BJ (cell line): ENCODE measurements at regions not wholly inside any gene's neighbourhood (a gene's known extent, or its start where the extent isn't known, plus 50 kb on each side); places are given as distances from the start of the nearest gene placed in this dataset.
"Not testable (repeated sequence)": the region's sequence is repeated elsewhere in the genome, so short reads cannot be mapped to it uniquely, and the experiment has no call there.

Experiments used
- CTCF ChIA-PET: fragments of 350-600 bp; formaldehyde crosslinking; extraction: SDS; loops from one replicate; lab custom pipeline; 2021; ENCODE audit warnings: antibody characterized with exemption, inconsistent platforms; lab: Yijun Ruan, JAX
- POLR2A ChIA-PET: fragments of 300-600 bp; sonication (Branson Sonifier 250); formaldehyde crosslinking; extraction: SDS; loops from one replicate; lab custom pipeline; 2021; ENCODE audit warnings: antibody characterized with exemption; lab: Charles Lee
- DNase-seq: peaks from one replicate; pipeline ENCODE4 v3.0.0-alpha.2; 2011; ENCODE audit warnings: low read depth
- H3K27me3 ChIP-seq: 2 replicates; pipeline ENCODE4 v1.6.0; 2011; ENCODE audit warnings: low read length; ENCODE audit not compliant: control insufficient read depth, insufficient read depth
- H3K36me3 ChIP-seq: 2 replicates; pipeline ENCODE4 v1.5.1; 2011; ENCODE audit warnings: low read length; ENCODE audit not compliant: control insufficient read depth, insufficient read depth
- H3K4me3 ChIP-seq: 2 replicates; pipeline ENCODE4 v1.5.1; 2011; ENCODE audit warnings: low read depth, mild to moderate bottlenecking, control low read depth, low read length
- TF ChIP-seq, protein P1 (sequence below): IDR thresholded peaks from 2 replicates; pipeline ENCODE4 v1.5.1; 2011; ENCODE audit warnings: low read depth, mild to moderate bottlenecking, control low read depth, inconsistent platforms, low read length, moderate library complexity; ENCODE audit not compliant: insufficient read depth

DNA sequence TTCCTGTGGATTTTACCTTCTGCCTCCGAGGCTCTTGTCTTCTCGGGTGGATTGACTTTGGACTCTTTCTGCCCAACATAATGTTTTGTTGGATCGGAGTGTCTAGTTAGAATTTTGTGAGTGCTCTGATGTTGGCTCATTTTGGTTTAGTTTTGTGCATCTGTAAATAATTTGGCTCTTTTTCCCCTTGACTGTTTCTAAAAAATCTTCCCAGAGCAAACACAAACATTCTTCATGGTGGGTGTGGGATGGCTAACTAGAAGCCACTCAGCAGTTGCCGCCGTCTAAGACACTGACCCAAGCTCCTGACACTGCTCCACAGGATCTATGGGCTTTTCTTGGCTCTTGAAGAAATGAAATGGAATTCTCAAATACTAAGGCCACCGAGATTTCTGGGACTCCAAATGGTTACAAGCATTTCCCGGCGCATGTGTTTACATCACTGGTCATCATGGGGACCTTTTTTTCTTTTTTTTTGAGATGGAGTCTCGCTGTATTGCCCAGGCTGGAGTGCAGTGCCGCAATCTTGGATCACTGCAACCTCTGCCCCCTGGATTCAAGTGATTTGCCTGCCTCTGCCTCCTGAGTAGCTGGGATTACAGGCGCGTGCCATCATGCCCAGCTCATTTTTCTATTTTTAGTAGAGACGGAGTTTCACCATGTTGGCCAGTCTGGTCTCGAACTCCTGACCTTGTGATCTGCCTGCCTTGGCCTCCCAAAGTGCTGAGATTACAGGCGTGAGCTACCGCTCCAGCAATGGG, 92.0 kb upstream of the FRMD1 start:
- ChIA-PET CTCF (no interaction called here), POLR2A (no interaction called here)
- Histone ChIP-seq H3K36me3 (no peaks in the 10 kb centered on the region), H3K4me3 (no peak overlapping the region), H3K27me3 (no peaks in the 10 kb centered on the region)
- DNase-seq: no peak
- TF ChIP-seq, protein P1, sequence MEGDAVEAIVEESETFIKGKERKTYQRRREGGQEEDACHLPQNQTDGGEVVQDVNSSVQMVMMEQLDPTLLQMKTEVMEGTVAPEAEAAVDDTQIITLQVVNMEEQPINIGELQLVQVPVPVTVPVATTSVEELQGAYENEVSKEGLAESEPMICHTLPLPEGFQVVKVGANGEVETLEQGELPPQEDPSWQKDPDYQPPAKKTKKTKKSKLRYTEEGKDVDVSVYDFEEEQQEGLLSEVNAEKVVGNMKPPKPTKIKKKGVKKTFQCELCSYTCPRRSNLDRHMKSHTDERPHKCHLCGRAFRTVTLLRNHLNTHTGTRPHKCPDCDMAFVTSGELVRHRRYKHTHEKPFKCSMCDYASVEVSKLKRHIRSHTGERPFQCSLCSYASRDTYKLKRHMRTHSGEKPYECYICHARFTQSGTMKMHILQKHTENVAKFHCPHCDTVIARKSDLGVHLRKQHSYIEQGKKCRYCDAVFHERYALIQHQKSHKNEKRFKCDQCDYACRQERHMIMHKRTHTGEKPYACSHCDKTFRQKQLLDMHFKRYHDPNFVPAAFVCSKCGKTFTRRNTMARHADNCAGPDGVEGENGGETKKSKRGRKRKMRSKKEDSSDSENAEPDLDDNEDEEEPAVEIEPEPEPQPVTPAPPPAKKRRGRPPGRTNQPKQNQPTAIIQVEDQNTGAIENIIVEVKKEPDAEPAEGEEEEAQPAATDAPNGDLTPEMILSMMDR: no peak

DNA sequence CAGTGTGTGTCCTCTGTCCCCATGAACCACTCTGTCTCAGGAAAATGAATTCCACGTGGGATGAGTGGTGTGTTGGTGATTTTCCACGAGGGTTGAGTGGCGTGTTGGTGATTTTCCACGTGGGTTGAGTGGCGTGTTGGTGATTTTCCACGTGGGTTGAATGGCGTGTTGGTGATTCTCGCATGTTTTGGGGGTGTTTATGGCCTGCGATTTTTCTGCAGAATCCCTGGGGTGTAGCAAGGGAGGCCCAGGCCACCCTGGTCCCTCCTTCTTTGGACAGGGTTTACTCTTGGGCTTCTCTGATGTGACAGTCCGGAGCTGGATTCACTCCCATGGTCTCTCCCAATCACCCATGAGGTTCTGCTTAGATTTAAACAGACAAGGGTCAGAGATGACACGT, 90.6 kb upstream of the FRMD1 start:
- POLR2A ChIA-PET: no interaction called here

DNA sequence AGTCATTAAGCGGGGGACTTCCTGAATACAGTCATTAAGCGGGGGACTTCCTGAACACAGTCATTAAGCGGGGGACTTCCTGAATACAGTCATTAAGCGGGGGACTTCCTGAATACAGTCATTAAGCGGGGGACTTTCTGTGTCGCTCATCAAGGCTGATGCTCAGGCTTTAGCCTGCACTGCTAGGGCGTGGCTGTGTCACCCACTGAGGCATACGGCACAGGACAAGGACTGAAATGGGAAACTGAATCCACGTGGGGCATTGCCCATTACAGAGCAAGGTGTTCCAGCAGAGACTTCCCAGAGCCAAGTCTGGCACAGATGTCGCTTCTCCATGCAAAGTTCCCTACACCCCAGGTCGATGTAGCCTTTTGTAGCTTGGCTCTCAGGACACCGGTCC, 89.9 kb upstream of the FRMD1 start:
- POLR2A ChIA-PET, DNase-seq, H3K27me3 ChIP-seq, H3K36me3 ChIP-seq, CTCF ChIA-PET, H3K4me3 ChIP-seq: not testable (repeated sequence)

More for the DNA sequence above, 90.6 kb upstream of the FRMD1 start:
- CTCF ChIA-PET: no interaction called here
- Histone ChIP-seq H3K27me3 (no peaks in the 10 kb centered on the region), H3K4me3 (no peak overlapping the region), H3K36me3 (no peaks in the 10 kb centered on the region)
- DNase-seq: no peak
- TF ChIP-seq, protein P1: no peak

DNA sequence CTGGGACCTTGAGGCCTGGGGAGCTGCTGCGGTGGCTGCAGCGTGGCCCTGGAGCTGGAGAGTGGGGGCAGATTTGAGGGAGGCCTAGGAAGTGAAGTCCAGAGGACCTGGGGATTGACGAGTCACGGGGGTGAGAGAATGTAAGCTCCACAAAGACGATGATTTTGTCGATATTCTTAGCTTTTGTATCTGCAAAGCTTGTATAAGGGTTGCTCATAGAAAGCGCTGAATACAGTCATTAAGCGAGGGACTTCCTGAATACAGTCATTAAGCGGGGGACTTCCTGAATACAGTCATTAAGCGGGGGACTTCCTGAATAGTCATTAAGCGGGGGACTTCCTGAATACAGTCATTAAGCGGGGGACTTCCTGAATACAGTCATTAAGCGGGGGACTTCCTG, 89.3 kb upstream of the FRMD1 start:
- H3K27me3 ChIP-seq, POLR2A ChIA-PET, DNase-seq, H3K4me3 ChIP-seq, CTCF ChIA-PET, H3K36me3 ChIP-seq: not testable (repeated sequence)

DNA sequence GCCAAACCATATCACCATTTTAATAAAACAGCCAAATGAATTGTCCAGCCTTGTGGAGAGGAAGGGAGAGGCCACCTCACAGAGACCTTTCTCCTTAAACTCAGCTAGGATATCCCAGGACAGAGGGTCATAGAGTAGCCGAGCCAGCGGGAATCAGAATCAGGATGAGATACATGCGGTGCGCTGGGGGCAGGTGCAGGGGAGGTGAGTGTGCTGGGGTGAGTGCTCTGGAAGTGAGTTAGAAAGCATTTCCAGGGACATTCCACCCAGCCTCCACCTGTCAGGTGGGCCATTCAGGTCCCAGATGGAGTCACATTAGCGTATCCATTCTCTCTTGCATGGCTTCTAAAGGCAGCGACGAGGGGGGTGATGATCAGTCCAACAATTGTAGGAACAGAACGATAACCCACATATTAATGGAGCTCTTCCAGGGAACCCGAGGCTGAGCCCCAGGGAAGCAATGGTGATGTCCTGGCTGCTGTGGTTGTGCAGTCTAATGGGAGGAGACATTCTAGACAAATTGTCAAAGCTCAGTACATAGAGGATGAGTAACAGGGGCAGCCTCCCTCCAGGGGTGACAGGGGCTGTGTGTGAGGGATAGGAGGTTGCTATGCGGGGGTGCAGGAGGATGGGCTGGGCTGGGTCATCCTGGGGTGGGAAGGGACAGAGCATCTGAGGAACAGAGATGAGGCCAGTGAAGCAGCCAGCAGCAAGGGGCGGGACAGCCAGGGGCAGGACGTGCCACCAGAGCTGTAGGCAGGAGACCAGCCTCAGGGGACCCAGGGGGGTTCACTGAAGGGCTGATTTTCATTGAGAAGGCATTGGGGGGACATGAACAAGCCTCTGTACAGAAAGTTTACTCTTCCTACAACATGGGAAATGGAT, 88.7 kb upstream of the FRMD1 start:
- TF ChIP-seq, protein P1: no peak
- POLR2A ChIA-PET: no interaction called here
- H3K36me3 ChIP-seq: no peaks in the 10 kb centered on the region
- CTCF ChIA-PET: no interaction called here
- DNase-seq: no peak
- no peaks in the 10 kb centered on the region for H3K27me3 ChIP-seq
- no peak overlapping the region for H3K4me3 ChIP-seq

DNA sequence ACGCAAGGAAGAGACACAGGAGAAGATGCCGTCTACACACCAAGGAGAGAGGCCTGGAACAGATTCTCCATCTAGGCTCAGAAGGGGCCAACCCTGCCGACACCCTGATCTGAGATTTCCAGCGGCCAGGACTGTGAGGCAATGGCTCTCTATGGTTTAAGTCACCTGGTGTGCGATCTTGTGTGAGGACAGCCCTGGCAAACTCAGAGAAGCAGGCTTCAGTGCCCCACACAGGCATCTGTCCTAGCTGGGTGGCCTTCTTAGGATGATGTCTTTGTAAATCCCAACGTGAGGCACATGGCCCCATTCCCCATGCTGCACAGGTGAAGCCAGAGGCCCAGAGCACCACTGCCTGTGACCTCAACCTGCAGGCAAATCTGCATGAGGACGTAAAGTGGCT, 87.6 kb upstream of the FRMD1 start:
- Histone ChIP-seq H3K27me3 (no peaks in the 10 kb centered on the region), H3K36me3 (no peaks in the 10 kb centered on the region), H3K4me3 (no peak overlapping the region)
- DNase-seq: no peak
- ChIA-PET CTCF (no interaction called here), POLR2A (no interaction called here)
- TF ChIP-seq, protein P1: no peak
